ENCODE measurements at regions not wholly inside any gene's neighbourhood (a gene's known extent, or its start where the extent isn't known, plus 50 kb on each side); places are given as distances from the start of the nearest gene placed in this dataset.

- no peak for ATAC-seq (ENCODE audit: insufficient number of reproducible peaks, low FRiP score, low read depth)
These were observed 122.4 kb downstream of the BCOR start for GRCh38 chrX:39975101-39975925.

GRCh38 chrX:39981946-39982345 lies 115.8 kb downstream of the BCOR start:
- no peak for TF ChIP-seq CTCF (IDR thresholded peaks at IDR 0.05)
- no peak overlapping the region for H3K4me3 ChIP-seq
- no peaks in the 10 kb centered on the region for H3K4me1 ChIP-seq (ENCODE audit: control insufficient read depth in 1 of 2, low read depth in 2 of 2)
- H3K9me3 ChIP-seq: no peaks in the 10 kb centered on the region
- no peaks in the 10 kb centered on the region for H3K27me3 ChIP-seq (replicated peaks; ENCODE audit: insufficient read depth)
- DNase-seq (ENCODE audit: low spot score) (no peak), ATAC-seq (ENCODE audit: insufficient number of reproducible peaks, low FRiP score, low read depth) (no peak)
- H3K27ac ChIP-seq: no peak overlapping the region
- no peaks in the 10 kb centered on the region for H3K36me3 ChIP-seq

More at GRCh38 chrX:39975101-39975925, 122.4 kb downstream of the BCOR start:
- H3K27ac ChIP-seq: no peak overlapping the region
- no peaks in the 10 kb centered on the region for H3K4me1 ChIP-seq (ENCODE audit: control insufficient read depth in 1 of 2, low read depth in 2 of 2)
- no peaks in the 10 kb centered on the region for H3K9me3 ChIP-seq
- no peak for TF ChIP-seq CTCF (IDR thresholded peaks at IDR 0.05)
- H3K4me3 ChIP-seq: no peak overlapping the region
- no peak for DNase-seq (ENCODE audit: low spot score)
- no peaks in the 10 kb centered on the region for H3K27me3 ChIP-seq (replicated peaks; ENCODE audit: insufficient read depth)
- no peaks in the 10 kb centered on the region for H3K36me3 ChIP-seq

GRCh38 chrX:39982948-39983347 lies 114.8 kb downstream of the BCOR start:
- TF ChIP-seq CTCF (IDR thresholded peaks at IDR 0.05): no peak
- Histone ChIP-seq H3K9me3 (no peaks in the 10 kb centered on the region), H3K27me3 (replicated peaks; ENCODE audit: insufficient read depth) (no peaks in the 10 kb centered on the region), H3K36me3 (no peaks in the 10 kb centered on the region), H3K4me3 (no peak overlapping the region), H3K27ac (no peak overlapping the region), H3K4me1 (ENCODE audit: control insufficient read depth in 1 of 2, low read depth in 2 of 2) (no peaks in the 10 kb centered on the region)
- ATAC-seq (ENCODE audit: insufficient number of reproducible peaks, low FRiP score, low read depth) (no peak), DNase-seq (ENCODE audit: low spot score) (no peak)

- H3K27me3 ChIP-seq (replicated peaks; ENCODE audit: insufficient read depth): no peaks in the 10 kb centered on the region
- no peaks in the 10 kb centered on the region for H3K36me3 ChIP-seq
- no peak for TF ChIP-seq CTCF (IDR thresholded peaks at IDR 0.05)
- no peak for DNase-seq (ENCODE audit: low spot score)
- no peaks in the 10 kb centered on the region for H3K4me1 ChIP-seq (ENCODE audit: control insufficient read depth in 1 of 2, low read depth in 2 of 2)
- no peak overlapping the region for H3K4me3 ChIP-seq
- H3K9me3 ChIP-seq: no peaks in the 10 kb centered on the region
- H3K27ac ChIP-seq: no peak overlapping the region
- no peak for ATAC-seq (ENCODE audit: insufficient number of reproducible peaks, low FRiP score, low read depth)
These were observed 114.0 kb downstream of the BCOR start for GRCh38 chrX:39983715-39984114.

DNA sequence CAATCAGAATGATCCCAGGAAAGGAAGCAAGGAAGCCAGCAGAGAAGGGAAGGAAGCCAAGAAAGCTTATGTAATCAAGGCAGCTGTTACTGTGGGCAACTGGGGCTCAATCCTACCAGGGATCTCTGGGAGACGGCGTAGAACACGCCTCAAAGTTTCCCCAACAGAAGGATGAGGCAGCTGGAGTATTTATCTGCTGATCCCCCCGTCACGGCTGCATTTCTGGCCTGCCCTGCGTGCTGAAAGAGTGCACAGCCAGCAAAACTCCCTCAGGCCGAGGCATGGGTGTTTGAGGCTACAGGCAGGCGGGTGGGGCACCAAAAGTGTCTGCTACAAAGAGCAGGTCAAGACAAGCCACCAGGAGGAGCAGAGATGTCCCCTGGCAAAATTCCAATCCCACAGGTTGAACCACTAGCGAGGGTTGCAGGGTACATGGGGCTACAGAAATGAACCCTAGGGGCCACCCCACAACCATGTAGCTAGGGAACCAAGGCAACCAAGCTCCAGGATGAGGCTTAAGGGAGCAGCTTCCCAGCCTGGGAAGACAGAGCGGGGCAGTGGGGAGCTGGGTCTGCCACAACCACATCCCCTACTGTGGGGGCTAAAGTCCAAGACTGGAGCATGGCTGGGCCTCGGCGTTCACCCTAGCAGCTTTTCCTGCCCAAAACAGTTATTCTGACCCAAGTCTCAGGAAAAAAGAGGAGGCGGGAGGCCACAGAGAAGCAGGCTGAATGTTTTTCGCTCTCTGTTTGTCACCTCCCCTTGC lies 113.4 kb downstream of the BCOR start:
- ATAC-seq (ENCODE audit: insufficient number of reproducible peaks, low FRiP score, low read depth): no peak

More for the DNA sequence above, 113.4 kb downstream of the BCOR start:
- Histone ChIP-seq H3K27me3 (replicated peaks; ENCODE audit: insufficient read depth) (no peaks in the 10 kb centered on the region), H3K4me1 (ENCODE audit: control insufficient read depth in 1 of 2, low read depth in 2 of 2) (no peaks in the 10 kb centered on the region), H3K27ac (no peak overlapping the region), H3K4me3 (no peak overlapping the region), H3K9me3 (no peaks in the 10 kb centered on the region), H3K36me3 (no peaks in the 10 kb centered on the region)
- no peak for TF ChIP-seq CTCF (IDR thresholded peaks at IDR 0.05)
- no peak for DNase-seq (ENCODE audit: low spot score)
